Erythroblast (primary cell): ENCODE measurements at regions not wholly inside any gene's neighbourhood (a gene's known extent, or its start where the extent isn't known, plus 50 kb on each side); places are given as distances from the start of the nearest gene placed in this dataset.

Experiments
- GATA1 ChIP-seq: IDR thresholded peaks from 2 replicates; pipeline ENCODE4 v1.6.1; 2011; ENCODE audit warnings: low read depth, mild to moderate bottlenecking, control low read depth, low read length, moderate library complexity
- POLR2A ChIP-seq: IDR thresholded peaks from 2 replicates; pipeline ENCODE4 v1.6.1; 2011; ENCODE audit warnings: mild to moderate bottlenecking, low read length

DNA sequence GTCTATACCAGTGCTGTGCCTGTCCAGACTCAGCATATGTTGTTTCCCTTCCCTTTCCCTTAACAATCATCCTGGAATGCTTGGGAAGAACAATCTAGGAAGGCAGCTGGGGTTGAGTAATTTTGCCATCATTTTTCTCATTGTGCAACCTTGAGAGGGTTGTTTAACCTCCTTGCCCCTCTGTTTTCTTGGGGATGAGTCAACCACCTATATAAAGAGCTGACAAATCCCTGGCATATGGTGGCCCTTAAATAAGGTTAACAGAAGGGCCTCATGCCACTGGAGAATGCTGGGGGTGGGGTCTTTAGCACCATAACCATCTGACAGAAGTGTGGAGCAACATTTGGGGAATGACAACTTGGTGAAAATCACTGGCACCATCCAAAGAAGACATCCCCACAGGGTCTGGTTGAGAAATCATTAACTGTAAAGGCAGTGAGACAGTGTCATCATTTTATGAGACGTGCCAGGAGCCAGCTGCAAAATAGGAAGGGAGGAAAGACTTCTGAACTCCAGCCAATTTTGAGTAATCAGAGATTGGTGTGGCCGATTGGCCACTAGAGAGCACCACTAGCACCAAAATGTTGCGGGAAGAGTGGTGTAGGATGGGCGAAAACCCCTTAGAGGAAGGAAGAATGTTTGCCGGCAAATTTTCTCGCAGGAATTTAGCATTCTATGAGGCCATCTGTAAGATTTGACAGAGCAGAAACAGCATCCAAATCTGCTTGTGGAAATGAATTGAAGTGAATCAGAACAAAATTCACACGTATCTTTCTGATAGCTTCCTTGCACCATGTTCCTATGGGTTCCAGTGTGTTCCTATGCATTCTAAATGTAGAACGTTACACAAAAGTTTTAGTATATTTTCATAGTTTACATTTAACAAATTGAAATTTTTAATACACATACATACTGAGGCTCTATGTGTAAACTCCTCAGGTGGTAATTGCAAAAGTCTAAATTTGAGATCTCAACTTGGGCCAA lies 113.8 kb downstream of the MSX2 start:
- TF ChIP-seq POLR2A = no peak
- TF ChIP-seq GATA1 = no peak
